Left colon (tissue), 2 donors: ENCODE measurements at regions not wholly inside any gene's neighbourhood (a gene's known extent, or its start where the extent isn't known, plus 50 kb on each side); places are given as distances from the start of the nearest gene placed in this dataset.
A peak's percentile ranks its signal among the peaks of the same experiment; 100 is the strongest.

ENCODE experiments used
- ATAC-seq: fragments of 200-7000 bp; cut with Tn5 transposase; one replicate; pipeline ENCODE4 v1.9.1; 2020; ENCODE audit warnings: mild to moderate bottlenecking, moderate library complexity
- DNase-seq, 2 donors: peaks; one replicate each; pipeline ENCODE4 v3.0.0-alpha.2; 2020
- intact Hi-C, 2 donors: fragments of 100-400 bp; cut with DNase I in 1 of 2; cut with micrococcal nuclease in 1 of 2; formaldehyde crosslinking; loops; one replicate each; pipeline versions ENCODE4 v1.11.2 to v1.14.0; 2022; cut with DNase I, micrococcal nuclease
- donor health status: DM: no; HTN: no; CAD: no.
- donor health status: DM: yes; HTN: yes; CAD: no.

GRCh38 chr7:79911420-79911819, 223.2 kb upstream of the GNAI1 start:
- ATAC-seq (no peak), DNase-seq (no peak)
- intact Hi-C loops = no loop called here

GRCh38 chr7:79909176-79909575, 225.5 kb upstream of the GNAI1 start:
- ATAC-seq (no peak), DNase-seq (no peak)
- intact Hi-C loops = no loop called here

DNA sequence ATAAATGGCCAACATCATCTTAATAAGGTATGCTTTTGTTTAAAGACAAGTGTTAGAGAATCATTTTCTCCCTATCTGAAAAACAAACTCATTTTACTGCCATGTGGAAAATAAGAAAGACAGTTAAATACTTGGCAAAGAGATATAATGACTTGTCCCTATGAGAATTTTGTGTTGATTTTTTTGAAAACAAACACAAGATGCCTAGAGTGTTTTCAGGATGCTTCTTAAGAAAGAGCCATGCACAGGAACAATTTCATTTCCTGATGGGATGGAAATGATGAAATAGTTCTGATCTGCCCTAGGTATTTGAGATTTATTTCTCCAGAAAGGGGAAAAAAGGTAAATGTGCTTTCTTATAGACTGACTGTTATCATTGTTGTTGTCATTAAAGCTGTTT, 237.5 kb upstream of the GNAI1 start:
- intact Hi-C loops = no loop called here
- DNase-seq (no peak), ATAC-seq (no peak)

- intact Hi-C loops = no loop called here
- no peak for ATAC-seq
- DNase-seq = no peak
These were observed 240.6 kb upstream of the GNAI1 start for GRCh38 chr7:79893991-79894390.

DNA sequence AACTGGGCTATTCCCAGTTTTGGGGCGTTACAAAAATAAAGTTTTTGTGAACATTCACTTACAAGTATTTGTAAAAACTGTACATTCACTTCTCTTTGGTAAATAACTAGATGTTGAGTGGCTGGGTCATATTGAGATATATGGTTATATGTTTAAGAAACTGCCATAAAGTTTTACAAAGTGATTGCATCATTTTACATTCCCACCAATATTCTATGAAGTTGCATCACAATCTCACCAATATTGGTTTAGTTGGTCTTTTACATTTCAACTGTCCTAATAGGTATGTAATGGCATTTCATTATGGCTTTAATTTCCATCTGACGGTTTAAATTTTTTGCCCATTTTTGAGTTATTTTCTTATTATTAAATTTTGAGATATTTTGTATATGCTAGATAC, 251.7 kb upstream of the GNAI1 start:
- ATAC-seq (no peak), DNase-seq (no peak)
- intact Hi-C loops = no loop called here

DNA sequence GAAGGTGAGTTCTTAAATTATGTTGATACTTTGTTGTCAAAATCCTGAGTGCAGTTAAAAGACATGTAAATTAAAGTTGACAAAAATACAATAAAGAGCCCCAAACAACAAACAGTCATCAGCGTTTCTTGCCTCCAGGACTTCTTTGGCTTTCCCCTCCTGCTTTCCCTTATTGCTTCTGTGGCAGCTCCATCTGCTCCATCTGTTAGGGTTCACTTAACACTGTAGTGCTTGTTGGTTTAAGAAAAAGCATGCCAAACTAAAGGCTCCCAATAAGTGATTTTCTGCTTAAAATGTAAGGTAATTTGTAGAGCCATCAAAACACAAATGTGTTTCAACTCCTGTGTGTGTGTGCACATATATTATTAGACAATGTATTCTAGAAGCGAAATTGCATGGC, 254.3 kb upstream of the GNAI1 start:
- DNase-seq (no peak), ATAC-seq (no peak)
- intact Hi-C loops = no loop called here

GRCh38 chr7:79877874-79878465, 256.7 kb upstream of the GNAI1 start:
- ATAC-seq (no peak), DNase-seq (no peak)
- intact Hi-C loops = no loop called here

- DNase-seq = no peak
- no peak for ATAC-seq
- intact Hi-C loops = no loop called here
These were observed 257.8 kb upstream of the GNAI1 start for GRCh38 chr7:79876848-79877252.

GRCh38 chr7:79874797-79875196, 259.8 kb upstream of the GNAI1 start:
- intact Hi-C loops = no loop called here
- ATAC-seq (no peak), DNase-seq (no peak)

DNA sequence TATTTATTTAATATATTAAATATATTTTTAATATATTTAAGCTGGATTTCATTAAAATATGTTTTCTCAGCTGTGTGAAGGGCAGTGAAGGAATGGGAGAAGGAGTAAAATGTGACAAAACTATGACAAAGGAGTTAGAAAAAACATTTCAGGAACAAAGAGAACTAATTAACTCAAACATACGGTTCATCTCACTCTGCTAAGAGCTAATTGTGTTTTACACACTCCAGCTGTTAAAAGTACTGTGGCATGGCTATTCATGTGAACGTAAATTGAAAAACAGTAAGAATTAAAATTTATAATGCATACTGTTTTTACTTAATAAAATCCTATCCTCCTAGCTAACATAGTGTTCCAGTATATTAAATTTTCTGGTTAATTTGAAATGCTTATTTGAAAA, 262.5 kb upstream of the GNAI1 start:
- intact Hi-C loops = no loop called here
- DNase-seq (no peak), ATAC-seq (no peak)

DNA sequence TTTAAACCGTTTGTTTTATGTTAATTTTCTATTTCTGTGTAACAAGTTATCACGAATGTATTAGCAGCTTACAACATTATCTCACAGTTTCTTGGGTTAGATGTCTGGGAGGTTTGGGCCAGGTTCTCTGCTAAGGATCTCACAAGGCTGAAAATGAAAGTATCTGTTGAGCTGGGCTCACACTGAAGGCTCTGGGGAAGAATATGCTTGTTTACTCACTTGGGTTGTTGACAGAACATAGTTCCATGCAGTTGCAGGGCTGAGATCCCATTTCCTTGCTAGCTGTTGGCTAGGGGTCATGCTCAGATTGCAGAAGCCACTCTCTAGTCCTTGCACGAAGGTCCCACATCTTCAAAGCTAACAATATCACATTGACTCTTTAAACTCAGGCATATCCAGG, 266.6 kb upstream of the GNAI1 start:
- intact Hi-C loops = no loop called here
- no peak for ATAC-seq
- DNase-seq = no peak

- intact Hi-C loops = no loop called here
- ATAC-seq (no peak), DNase-seq (no peak)
These were observed 272.0 kb upstream of the GNAI1 start for GRCh38 chr7:79862447-79863210.

GRCh38 chr7:79855172-79855571, 279.5 kb upstream of the GNAI1 start:
- ATAC-seq (no peak), DNase-seq (no peak)
- intact Hi-C loops = no loop called here

DNA sequence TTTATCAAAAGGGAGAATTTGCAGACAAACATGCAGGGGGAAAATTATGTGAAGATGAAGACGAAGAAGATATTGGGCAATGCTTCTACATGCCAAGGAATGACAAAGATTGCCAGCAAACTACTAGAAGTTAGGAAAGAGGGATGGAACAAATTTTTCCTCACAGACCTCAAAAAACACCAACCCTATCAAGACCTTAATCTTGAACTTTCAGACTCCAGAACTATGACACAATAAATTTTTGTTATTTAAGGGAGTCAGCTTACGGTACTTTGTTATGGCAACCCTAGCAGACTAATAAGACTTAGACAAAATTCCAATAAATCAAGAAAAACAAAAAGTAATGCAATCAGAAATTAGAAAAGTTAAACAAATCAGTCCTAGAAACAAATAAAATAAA, 280.0 kb upstream of the GNAI1 start:
- ATAC-seq = no peak
- intact Hi-C loops = no loop called here
- DNase-seq = no peak

- intact Hi-C loops = no loop called here
- ATAC-seq = no peak
- DNase-seq = no peak
These were observed 296.7 kb upstream of the GNAI1 start for GRCh38 chr7:79837915-79838314.

- ATAC-seq (no peak), DNase-seq (no peak)
- intact Hi-C loops = no loop called here
These were observed 301.0 kb upstream of the GNAI1 start for GRCh38 chr7:79833616-79834015.

GRCh38 chr7:79828866-79829265, 305.8 kb upstream of the GNAI1 start:
- intact Hi-C loops = no loop called here
- ATAC-seq = no peak

GRCh38 chr7:79823246-79823951, 311.2 kb upstream of the GNAI1 start:
- ATAC-seq (no peak), DNase-seq (no peak)
- intact Hi-C loops = no loop called here

More at GRCh38 chr7:79828866-79829265, 305.8 kb upstream of the GNAI1 start:
- DNase-seq = no peak

GRCh38 chr7:79822620-79823240, 311.9 kb upstream of the GNAI1 start:
- intact Hi-C loops = no loop called here
- ATAC-seq (no peak), DNase-seq (no peak)

DNA sequence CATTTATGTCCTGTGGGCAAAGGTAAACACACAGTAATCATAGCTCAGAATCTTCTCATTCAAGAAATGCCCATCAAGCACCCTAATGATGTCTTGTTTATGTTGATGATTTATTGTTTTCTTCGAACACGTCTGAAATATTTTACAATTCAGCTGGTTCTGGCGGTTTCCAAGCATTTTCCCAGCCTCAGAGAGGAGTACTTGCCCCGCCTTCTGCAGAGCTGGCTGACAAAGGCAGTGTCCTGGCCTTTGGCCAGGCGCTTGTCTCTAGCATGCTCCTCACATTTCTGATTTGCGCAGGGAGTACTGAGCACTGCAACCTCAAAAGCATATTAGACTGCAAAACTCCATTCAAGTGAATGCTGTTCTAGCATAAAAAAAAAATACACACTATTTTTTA, 314.2 kb upstream of the GNAI1 start:
- DNase-seq (peak; percentile 24 to 33), ATAC-seq (peak; percentile 39)
- intact Hi-C loops = no loop called here
